ENCODE measurements at regions not wholly inside any gene's neighbourhood (a gene's known extent, or its start where the extent isn't known, plus 50 kb on each side); places are given as distances from the start of the nearest gene placed in this dataset.

DNA sequence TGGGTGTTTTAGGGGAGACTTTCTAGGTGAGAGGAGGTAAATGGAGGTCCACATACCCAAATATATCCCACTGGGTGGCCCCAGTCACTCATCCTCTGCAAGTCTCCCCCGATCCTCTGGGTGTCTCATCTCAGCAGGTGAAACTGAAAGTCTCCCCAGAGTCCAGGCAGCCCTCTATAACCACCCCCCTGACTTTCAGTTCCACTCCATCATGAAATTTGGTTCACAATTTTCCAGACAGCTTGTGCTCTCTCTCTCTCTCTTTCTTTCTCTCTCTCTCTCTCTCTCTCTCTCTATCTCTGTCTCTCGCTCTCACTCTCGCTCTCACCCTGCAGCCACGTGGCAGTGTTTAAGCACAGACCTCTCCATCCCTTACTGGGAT, 56.7 kb upstream of the ELN start:
- TF ChIP-seq, protein P1, sequence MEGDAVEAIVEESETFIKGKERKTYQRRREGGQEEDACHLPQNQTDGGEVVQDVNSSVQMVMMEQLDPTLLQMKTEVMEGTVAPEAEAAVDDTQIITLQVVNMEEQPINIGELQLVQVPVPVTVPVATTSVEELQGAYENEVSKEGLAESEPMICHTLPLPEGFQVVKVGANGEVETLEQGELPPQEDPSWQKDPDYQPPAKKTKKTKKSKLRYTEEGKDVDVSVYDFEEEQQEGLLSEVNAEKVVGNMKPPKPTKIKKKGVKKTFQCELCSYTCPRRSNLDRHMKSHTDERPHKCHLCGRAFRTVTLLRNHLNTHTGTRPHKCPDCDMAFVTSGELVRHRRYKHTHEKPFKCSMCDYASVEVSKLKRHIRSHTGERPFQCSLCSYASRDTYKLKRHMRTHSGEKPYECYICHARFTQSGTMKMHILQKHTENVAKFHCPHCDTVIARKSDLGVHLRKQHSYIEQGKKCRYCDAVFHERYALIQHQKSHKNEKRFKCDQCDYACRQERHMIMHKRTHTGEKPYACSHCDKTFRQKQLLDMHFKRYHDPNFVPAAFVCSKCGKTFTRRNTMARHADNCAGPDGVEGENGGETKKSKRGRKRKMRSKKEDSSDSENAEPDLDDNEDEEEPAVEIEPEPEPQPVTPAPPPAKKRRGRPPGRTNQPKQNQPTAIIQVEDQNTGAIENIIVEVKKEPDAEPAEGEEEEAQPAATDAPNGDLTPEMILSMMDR (IDR thresholded peaks at IDR 0.05; ENCODE audit: low read depth, low read length): no peak
- Histone ChIP-seq H3K36me3 (no peaks in the 10 kb centered on the region), H3K27me3 (ENCODE audit: insufficient read depth, low read depth, severe bottlenecking) (no peaks in the 10 kb centered on the region), H3K4me3 (ENCODE audit: low read depth, low read length) (no peak overlapping the region), H3K27ac (no peak overlapping the region), H3K9me3 (ENCODE audit: severe bottlenecking) (no peaks in the 10 kb centered on the region)
- no peak for DNase-seq

DNA sequence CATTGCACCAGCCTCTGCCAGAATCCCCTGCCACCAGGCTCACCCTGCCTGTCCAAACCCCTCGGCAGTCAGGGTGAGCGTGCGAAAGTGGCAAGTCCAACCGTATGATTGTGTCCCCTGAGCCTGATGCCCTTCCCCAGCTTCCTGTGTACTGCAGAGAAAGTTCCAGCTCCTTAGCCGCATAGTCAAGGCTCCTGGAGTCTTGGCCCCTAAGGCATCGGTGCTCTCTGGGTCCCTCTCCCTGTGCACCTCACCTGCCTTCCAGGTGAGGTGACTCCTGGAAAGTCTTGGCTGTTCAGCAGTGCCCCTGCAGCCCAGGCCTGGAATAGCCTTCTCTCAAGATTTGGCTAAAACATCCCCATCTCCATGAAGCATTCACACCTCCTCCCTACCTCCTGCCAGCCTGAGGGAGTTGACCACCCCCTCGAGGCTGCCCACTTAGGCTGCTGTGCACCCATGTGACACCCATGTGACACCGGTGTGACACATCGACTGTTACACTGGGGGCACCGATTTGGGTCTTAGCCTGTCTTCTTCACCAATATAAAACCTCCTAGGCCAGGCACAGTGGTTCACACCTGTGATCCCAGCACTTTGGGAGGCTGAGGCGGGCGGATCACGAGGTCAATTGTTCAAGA, 56.1 kb upstream of the ELN start:
- no peaks in the 10 kb centered on the region for H3K27me3 ChIP-seq (ENCODE audit: insufficient read depth, low read depth, severe bottlenecking)
- H3K4me3 ChIP-seq (ENCODE audit: low read depth, low read length): no peak overlapping the region
- no peak overlapping the region for H3K27ac ChIP-seq
- no peaks in the 10 kb centered on the region for H3K9me3 ChIP-seq (ENCODE audit: severe bottlenecking)
- no peaks in the 10 kb centered on the region for H3K36me3 ChIP-seq
- DNase-seq: no peak
- TF ChIP-seq, protein P1 (IDR thresholded peaks at IDR 0.05; ENCODE audit: low read depth, low read length): peak; percentile 45; the same call in 1 of the 2 replicates

DNA sequence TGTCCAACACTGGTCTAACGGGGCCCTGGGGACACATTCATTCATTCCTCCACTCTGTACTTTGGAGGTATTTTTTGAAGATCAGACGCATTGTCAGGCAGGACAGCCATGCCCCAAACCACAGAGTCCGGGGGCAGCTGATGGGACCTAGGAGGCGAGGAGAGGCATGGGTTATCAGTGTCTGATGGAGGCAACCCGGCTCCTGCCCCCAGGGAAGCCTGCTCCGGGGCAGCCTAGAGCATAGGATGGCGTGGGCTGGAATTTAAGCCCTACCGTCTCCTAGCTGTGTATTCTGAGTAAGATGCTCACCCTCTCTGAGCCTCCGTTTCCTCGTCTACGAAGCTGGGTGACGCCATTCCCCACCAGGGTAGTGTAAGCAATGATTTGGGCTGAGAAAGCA, 55.4 kb upstream of the ELN start:
- Histone ChIP-seq H3K4me3 (ENCODE audit: low read depth, low read length) (no peak overlapping the region), H3K36me3 (no peaks in the 10 kb centered on the region), H3K27ac (no peak overlapping the region), H3K27me3 (ENCODE audit: insufficient read depth, low read depth, severe bottlenecking) (no peaks in the 10 kb centered on the region), H3K9me3 (ENCODE audit: severe bottlenecking) (no peaks in the 10 kb centered on the region)
- DNase-seq: no peak
- TF ChIP-seq, protein P1 (IDR thresholded peaks at IDR 0.05; ENCODE audit: low read depth, low read length): no peak

DNA sequence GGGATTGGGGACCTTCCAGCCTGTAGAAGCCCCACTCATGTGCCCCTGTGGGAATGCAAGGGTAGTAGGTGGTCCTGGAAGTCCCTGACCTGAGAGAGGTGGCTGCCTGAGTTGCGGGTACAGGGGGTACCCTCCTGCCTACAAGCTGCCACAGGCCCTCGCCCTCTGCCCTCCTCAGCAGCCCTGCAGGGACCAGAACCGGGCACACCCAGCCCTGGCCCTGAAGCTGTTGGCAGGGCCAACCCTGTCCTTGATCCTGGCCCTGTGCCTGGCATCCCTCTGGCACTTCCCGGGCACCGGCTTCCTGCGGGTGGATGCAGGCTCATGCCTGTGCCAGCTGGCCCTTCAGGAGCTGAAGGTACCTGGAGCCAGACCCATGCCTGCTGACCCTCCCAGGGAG, 54.9 kb upstream of the ELN start:
- Histone ChIP-seq H3K4me3 (ENCODE audit: low read depth, low read length) (no peak overlapping the region), H3K27me3 (ENCODE audit: insufficient read depth, low read depth, severe bottlenecking) (no peaks in the 10 kb centered on the region), H3K27ac (no peak overlapping the region), H3K9me3 (ENCODE audit: severe bottlenecking) (no peaks in the 10 kb centered on the region), H3K36me3 (no peaks in the 10 kb centered on the region)
- TF ChIP-seq, protein P1 (IDR thresholded peaks at IDR 0.05; ENCODE audit: low read depth, low read length): no peak
- no peak for DNase-seq

DNA sequence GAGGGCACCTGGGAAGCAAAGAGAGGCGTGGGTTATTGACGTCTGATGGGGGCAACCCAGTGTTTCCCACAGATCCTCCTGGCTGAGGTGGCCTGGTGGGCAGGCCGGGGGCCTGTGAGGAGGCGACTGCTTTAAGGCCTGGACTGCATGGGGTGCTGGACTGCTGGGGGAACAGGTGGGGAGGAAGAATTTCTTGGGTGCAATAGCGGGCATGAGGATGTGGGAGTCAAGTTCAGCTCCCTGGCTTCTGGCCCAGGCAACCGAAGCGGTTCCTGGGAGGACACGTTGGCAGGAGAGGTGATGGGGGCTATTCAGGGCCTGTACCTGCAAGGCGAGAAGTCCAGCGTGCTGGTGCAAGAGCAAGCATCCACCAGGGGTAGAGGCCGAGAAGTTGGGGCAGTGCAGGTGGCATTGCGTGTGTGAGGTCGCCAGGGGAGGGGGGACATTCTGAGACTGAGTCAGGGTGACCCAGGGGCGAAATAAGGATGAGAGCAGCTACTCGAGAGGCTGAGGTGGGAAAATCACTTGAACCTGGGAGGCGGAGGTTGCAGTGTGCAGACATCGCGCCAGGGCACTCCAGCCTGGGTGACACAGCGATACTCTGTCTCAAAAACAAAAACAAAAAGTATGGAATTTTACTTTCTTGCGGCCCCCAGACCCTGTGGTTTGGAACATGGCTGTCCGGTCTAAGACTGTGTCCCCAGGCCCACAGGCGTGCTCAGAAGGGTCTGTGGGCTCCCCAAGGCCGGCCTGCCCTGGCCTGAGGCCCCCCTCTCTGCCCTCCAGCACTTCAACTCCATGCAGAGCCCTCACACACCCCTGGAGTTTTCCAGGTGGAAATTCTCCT, 53.6 kb upstream of the ELN start:
- H3K27me3 ChIP-seq (ENCODE audit: insufficient read depth, low read depth, severe bottlenecking): no peaks in the 10 kb centered on the region
- TF ChIP-seq, protein P1 (IDR thresholded peaks at IDR 0.05; ENCODE audit: low read depth, low read length): no peak
- no peaks in the 10 kb centered on the region for H3K36me3 ChIP-seq
- H3K27ac ChIP-seq: no peak overlapping the region
- H3K9me3 ChIP-seq (ENCODE audit: severe bottlenecking): no peaks in the 10 kb centered on the region
- DNase-seq: no peak
- H3K4me3 ChIP-seq (ENCODE audit: low read depth, low read length): no peak overlapping the region
